ENCODE measurements at regions not wholly inside any gene's neighbourhood (a gene's known extent, or its start where the extent isn't known, plus 50 kb on each side); places are given as distances from the start of the nearest gene placed in this dataset.

- no peaks in the 10 kb centered on the region for H3K27me3 ChIP-seq (ENCODE audit: insufficient read depth, poor library complexity, severe bottlenecking)
Observed at GRCh38 chr13:90374168-90374567, 973.3 kb upstream of the MIR17HG start.

GRCh38 chr13:90375851-90376250 lies 971.6 kb upstream of the MIR17HG start:
- no peak for TF ChIP-seq POLR2AphosphoS5 (IDR thresholded peaks at IDR 0.05; ENCODE audit: low read depth)
- TF ChIP-seq SPI1 (IDR thresholded peaks at IDR 0.05; ENCODE audit: borderline replicate concordance, low read depth): no peak
- TF ChIP-seq GABPA (IDR thresholded peaks at IDR 0.05; ENCODE audit: low read depth): no peak
- TF ChIP-seq REST (IDR thresholded peaks at IDR 0.05; ENCODE audit: insufficient replicate concordance, low read depth): no peak
- no peak for TF ChIP-seq CTCF (IDR thresholded peaks at IDR 0.05; ENCODE audit: insufficient read depth, low read length)
- Histone ChIP-seq H3K27ac (replicated peaks) (no peak overlapping the region), H3K27me3 (ENCODE audit: insufficient read depth, poor library complexity, severe bottlenecking) (no peaks in the 10 kb centered on the region), H3K4me3 (replicated peaks; ENCODE audit: insufficient read depth, low read length) (no peak overlapping the region)
- no peak for DNase-seq (ENCODE audit: low read depth in 1 of 2, low spot score in 1 of 2)

More at GRCh38 chr13:90374168-90374567, 973.3 kb upstream of the MIR17HG start:
- Histone ChIP-seq H3K27ac (replicated peaks) (no peak overlapping the region), H3K4me3 (replicated peaks; ENCODE audit: insufficient read depth, low read length) (no peak overlapping the region)
- no peak for TF ChIP-seq GABPA (IDR thresholded peaks at IDR 0.05; ENCODE audit: low read depth)
- no peak for TF ChIP-seq CTCF (IDR thresholded peaks at IDR 0.05; ENCODE audit: insufficient read depth, low read length)
- no peak for TF ChIP-seq POLR2AphosphoS5 (IDR thresholded peaks at IDR 0.05; ENCODE audit: low read depth)
- TF ChIP-seq SPI1 (IDR thresholded peaks at IDR 0.05; ENCODE audit: borderline replicate concordance, low read depth): no peak
- no peak for TF ChIP-seq REST (IDR thresholded peaks at IDR 0.05; ENCODE audit: insufficient replicate concordance, low read depth)
- DNase-seq (ENCODE audit: low read depth in 1 of 2, low spot score in 1 of 2): no peak

GRCh38 chr13:90382425-90382824 lies 965.1 kb upstream of the MIR17HG start:
- no peak for TF ChIP-seq CTCF (IDR thresholded peaks at IDR 0.05; ENCODE audit: insufficient read depth, low read length)
- no peak for TF ChIP-seq SPI1 (IDR thresholded peaks at IDR 0.05; ENCODE audit: borderline replicate concordance, low read depth)
- TF ChIP-seq GABPA (IDR thresholded peaks at IDR 0.05; ENCODE audit: low read depth): no peak
- TF ChIP-seq REST (IDR thresholded peaks at IDR 0.05; ENCODE audit: insufficient replicate concordance, low read depth): no peak
- TF ChIP-seq POLR2AphosphoS5 (IDR thresholded peaks at IDR 0.05; ENCODE audit: low read depth): no peak
- Histone ChIP-seq H3K27me3 (ENCODE audit: insufficient read depth, poor library complexity, severe bottlenecking) (no peaks in the 10 kb centered on the region), H3K4me3 (replicated peaks; ENCODE audit: insufficient read depth, low read length) (no peak overlapping the region), H3K27ac (replicated peaks) (no peak overlapping the region)
- DNase-seq (ENCODE audit: low read depth in 1 of 2, low spot score in 1 of 2): no peak
